Urinary bladder (tissue), 3 donors: ENCODE measurements at regions not wholly inside any gene's neighbourhood (a gene's known extent, or its start where the extent isn't known, plus 50 kb on each side); places are given as distances from the start of the nearest gene placed in this dataset.
"Not testable (repeated sequence)": the region's sequence is repeated elsewhere in the genome, so short reads cannot be mapped to it uniquely, and the experiment has no call there.

Experiments
- DNase-seq: peaks from one replicate; pipeline ENCODE4 v3.0.0-alpha.2; 2015; ENCODE audit errors: extremely low spot score
- H3K27ac ChIP-seq: one replicate; pipeline ENCODE4 v1.5.1; 2013; ENCODE audit warnings: low read depth, mild to moderate bottlenecking, moderate library complexity
- H3K36me3 ChIP-seq: one replicate; pipeline ENCODE4 v1.6.1; 2013; ENCODE audit warnings: mild to moderate bottlenecking, moderate library complexity; ENCODE audit not compliant: insufficient read depth
- H3K4me1 ChIP-seq: one replicate; pipeline ENCODE4 v1.6.1; 2013; ENCODE audit warnings: mild to moderate bottlenecking, moderate library complexity; ENCODE audit not compliant: insufficient read depth
- H3K4me3 ChIP-seq: one replicate; pipeline ENCODE4 v1.5.1; 2013; ENCODE audit warnings: low read depth, low read length
- WGBS: extraction: QIAGEN DNeasy Blood & Tissue Kit; methylation state at CpG from one replicate; pipeline ENCODE4 v1.1.7; 2013; 5-methylcytosine and 5-hydroxymethylcytosine counted together
- donor health status: healthy with polysubstance abuse.
- donor health status: healthy.

DNA sequence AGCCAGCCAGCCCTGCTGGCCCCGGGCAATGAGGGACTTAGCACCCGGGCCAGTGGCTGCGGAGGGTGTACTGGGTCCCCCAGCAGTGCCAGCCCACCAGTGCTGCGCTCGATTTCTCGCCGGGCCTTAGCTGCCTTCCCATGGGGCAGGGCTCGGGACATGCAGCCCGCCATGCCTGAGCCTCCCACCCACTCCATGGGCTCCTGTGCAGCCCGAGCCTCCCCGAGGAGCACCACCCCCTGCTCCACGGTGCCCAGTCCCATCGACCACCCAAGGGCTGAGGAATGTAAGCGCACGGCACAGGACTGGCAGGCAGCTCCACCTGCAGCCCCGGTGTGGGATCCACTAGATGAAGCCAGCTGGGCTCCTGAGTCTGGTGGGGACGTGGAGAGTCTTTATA is 72.5 kb upstream of the STARD13 start:
- not testable (repeated sequence) for H3K27ac ChIP-seq, H3K4me3 ChIP-seq, H3K36me3 ChIP-seq, H3K4me1 ChIP-seq, DNase-seq
- WGBS = 95% methylated on average over 17 of the region's 17 CpGs

- WGBS = 88% methylated on average over 2 of the region's 2 CpGs
- no peak overlapping the region for H3K27ac ChIP-seq
- no peaks in the 10 kb centered on the region for H3K36me3 ChIP-seq
- no peak for DNase-seq
- no peaks in the 10 kb centered on the region for H3K4me1 ChIP-seq
- H3K4me3 ChIP-seq = no peak overlapping the region
Observed at GRCh38 chr13:33362986-33363727, 77.6 kb upstream of the STARD13 start.

DNA sequence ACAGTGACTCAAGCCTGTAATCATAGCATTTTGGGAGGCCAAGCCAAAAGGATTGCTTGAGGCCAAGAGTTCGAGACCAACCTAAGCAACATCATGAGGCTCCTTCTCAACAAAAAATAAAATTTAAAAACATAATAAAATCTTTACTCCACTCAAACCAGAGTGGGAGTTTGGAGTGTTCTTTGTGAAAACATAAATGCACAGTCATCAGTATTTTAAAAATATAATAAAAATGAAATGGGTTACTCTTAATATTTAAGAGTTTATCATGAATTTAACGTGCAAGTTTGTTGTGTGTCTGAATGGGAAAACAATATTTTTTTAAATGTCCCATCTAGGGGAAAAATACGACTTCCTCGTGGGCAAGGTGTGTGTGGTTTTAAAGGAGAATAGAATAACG is 78.6 kb upstream of the STARD13 start:
- WGBS = 95% methylated on average over 5 of the region's 5 CpGs
- Histone ChIP-seq H3K4me3 (no peak overlapping the region), H3K27ac (no peak overlapping the region)

DNA sequence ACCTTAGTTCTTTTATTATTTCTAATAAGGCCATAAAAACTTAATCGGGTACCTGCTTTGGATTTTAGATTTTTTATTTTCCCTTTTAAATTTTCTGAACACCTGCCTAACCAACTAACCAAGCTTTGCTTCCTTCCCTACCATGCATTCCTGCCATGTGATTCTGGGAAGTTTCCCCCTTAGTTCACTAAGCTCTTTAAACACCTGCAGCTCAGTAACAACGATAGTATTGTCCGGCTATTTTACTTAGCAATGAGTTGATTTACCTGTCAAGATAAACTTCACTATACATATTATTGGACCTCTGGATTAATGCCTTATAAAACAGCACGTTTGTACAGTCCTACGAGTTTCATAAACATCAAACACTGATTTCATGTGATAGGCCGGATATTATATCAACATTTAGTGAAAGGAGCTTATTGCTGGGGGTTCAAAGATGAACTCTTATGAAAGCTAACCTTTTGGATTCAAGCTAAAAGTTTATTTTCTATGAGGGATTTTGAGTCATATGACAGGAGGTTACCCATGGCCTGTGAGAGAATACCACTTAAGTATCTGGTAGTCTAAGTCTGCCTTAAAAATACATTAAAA is 81.0 kb upstream of the STARD13 start:
- H3K4me1 ChIP-seq = no peaks in the 10 kb centered on the region
- no peak for DNase-seq
- no peak overlapping the region for H3K27ac ChIP-seq
- no peak overlapping the region for H3K4me3 ChIP-seq
- H3K36me3 ChIP-seq = no peaks in the 10 kb centered on the region
- WGBS = 56% methylated on average over 6 of the region's 6 CpGs

More for the DNA sequence above, 78.6 kb upstream of the STARD13 start:
- DNase-seq = no peak
- no peaks in the 10 kb centered on the region for H3K4me1 ChIP-seq
- no peaks in the 10 kb centered on the region for H3K36me3 ChIP-seq

DNA sequence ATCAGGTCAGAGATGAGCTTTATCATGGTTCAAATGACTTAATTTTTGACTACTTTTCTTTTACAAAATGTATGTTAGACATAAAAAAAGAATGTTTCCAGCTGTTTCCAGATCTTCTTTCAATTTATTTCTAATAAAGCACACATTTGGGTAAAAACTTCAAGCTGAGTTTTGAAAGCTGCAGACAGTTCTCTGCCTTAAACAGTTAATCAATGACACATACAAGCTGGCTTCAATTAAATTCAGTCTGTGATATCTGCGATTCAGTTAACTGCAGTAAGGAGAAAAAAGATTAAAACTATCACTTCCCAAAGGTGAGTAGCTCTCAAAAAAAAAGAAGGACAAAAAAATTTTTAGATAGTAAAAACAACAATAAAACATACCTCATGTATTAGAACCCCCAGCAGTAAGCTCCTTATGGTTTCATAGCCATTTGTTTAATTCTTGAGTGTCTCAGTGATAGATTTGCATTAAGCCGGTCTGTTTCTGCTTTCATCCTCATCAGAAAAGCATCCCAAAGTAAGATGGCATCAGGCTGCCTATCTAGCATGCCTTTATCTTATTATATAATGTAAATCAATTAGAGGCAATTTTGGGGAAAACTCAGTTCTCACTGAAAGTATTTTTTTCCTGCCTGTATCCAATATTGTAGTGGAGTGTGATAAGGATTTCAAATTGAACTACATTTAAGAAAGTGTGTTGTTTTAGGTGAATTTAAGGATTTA is 81.8 kb upstream of the STARD13 start:
- Histone ChIP-seq H3K4me3 (no peak overlapping the region), H3K36me3 (no peaks in the 10 kb centered on the region), H3K4me1 (no peaks in the 10 kb centered on the region), H3K27ac (no peak overlapping the region)
- WGBS = 80% methylated on average over 2 of the region's 2 CpGs
- DNase-seq = no peak

GRCh38 chr13:33367926-33368325 is 82.4 kb upstream of the STARD13 start:
- no peaks in the 10 kb centered on the region for H3K36me3 ChIP-seq
- DNase-seq = no peak
- H3K27ac ChIP-seq = no peak overlapping the region
- H3K4me1 ChIP-seq = no peaks in the 10 kb centered on the region
- H3K4me3 ChIP-seq = no peak overlapping the region
- WGBS = 76% methylated on average over 5 of the region's 5 CpGs

DNA sequence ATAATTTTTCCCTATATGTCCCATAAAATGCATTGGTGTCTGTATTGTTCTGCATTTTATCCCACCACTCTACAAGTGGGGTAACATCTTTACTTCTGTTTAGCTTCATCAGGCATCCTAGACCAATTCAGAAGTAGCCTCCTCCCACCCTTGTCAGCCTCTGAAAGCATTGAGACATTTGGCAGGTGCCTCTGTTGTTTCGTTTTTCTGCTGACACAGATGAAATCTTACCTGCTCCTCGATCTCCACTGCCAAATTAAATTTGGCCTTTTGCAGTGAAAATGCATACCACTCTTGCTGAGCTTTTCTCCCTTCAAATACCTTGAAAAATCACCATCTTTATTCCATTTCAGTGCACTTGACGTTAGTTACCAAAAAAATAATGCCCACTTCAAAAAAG is 83.5 kb upstream of the STARD13 start:
- no peak overlapping the region for H3K4me3 ChIP-seq
- DNase-seq = no peak
- no peak overlapping the region for H3K27ac ChIP-seq
- no peaks in the 10 kb centered on the region for H3K36me3 ChIP-seq
- no peaks in the 10 kb centered on the region for H3K4me1 ChIP-seq
- WGBS = 81% methylated on average over 3 of the region's 3 CpGs

GRCh38 chr13:33372251-33372919 is 86.8 kb upstream of the STARD13 start:
- Histone ChIP-seq H3K4me1 (no peaks in the 10 kb centered on the region), H3K36me3 (no peaks in the 10 kb centered on the region), H3K4me3 (no peak overlapping the region), H3K27ac (no peak overlapping the region)
- 73% methylated on average over 4 of the region's 4 CpGs for WGBS
- no peak for DNase-seq

- no peaks in the 10 kb centered on the region for H3K4me1 ChIP-seq
- H3K27ac ChIP-seq = no peak overlapping the region
- no peak overlapping the region for H3K4me3 ChIP-seq
- no peaks in the 10 kb centered on the region for H3K36me3 ChIP-seq
- no peak for DNase-seq
Observed at GRCh38 chr13:33373624-33374023, 88.1 kb upstream of the STARD13 start.

- Histone ChIP-seq H3K36me3 (no peaks in the 10 kb centered on the region), H3K27ac (no peak overlapping the region), H3K4me1 (no peaks in the 10 kb centered on the region), H3K4me3 (no peak overlapping the region)
- 88% methylated on average over 1 of the region's 1 CpG for WGBS
- no peak for DNase-seq
Observed at GRCh38 chr13:33375421-33375820, 89.9 kb upstream of the STARD13 start.

DNA sequence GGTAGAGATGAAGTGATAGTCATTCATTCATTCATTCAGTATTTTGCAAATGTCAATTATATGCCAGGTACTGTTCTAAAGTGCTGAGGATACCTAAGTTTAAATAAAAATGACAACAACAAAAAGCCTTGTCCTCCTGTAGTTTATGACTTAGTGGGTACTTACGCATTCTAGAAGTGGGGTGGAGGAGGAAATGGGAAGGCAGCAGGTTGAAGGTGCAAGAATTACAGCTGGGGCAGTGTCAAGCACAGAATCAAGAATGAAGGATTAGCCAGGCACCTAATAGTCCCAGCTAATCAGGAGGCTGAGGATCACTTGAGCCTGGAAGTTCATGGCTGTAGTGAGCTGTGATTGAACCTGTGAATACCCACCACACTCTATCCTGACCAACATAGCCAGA is 90.7 kb upstream of the STARD13 start:
- Histone ChIP-seq H3K4me1 (no peaks in the 10 kb centered on the region), H3K36me3 (no peaks in the 10 kb centered on the region), H3K27ac (no peak overlapping the region), H3K4me3 (no peak overlapping the region)
- no peak for DNase-seq
- WGBS = 100% methylated on average over 1 of the region's 1 CpG

- no peak overlapping the region for H3K27ac ChIP-seq
- DNase-seq = no peak
- H3K4me3 ChIP-seq = no peak overlapping the region
- 91% methylated on average over 4 of the region's 4 CpGs for WGBS
- H3K4me1 ChIP-seq = no peaks in the 10 kb centered on the region
- H3K36me3 ChIP-seq = no peaks in the 10 kb centered on the region
Observed at GRCh38 chr13:33377411-33377810, 91.9 kb upstream of the STARD13 start.

- no peak for DNase-seq
- no peaks in the 10 kb centered on the region for H3K4me1 ChIP-seq
Observed at GRCh38 chr13:33377825-33378224, 92.3 kb upstream of the STARD13 start.

DNA sequence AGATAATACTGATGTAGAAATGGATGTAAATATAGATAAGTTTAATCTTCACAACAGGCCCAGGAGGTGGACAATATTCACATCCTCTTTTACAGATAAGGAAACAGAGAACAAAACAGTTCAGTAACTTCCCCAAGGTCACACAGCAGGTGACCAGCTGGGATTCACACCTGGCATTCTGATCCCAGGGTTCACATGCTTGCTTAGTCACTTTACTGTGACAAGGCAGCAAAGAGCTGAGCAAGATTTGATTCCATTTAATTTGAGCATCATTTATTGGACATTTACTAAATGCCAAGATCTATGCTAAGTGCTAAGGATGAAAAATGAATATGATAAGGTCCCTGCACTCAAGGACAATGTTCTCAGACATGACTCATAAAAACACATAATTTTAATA is 94.1 kb upstream of the STARD13 start:
- H3K27ac ChIP-seq = no peak overlapping the region
- no peaks in the 10 kb centered on the region for H3K4me1 ChIP-seq
- no peaks in the 10 kb centered on the region for H3K36me3 ChIP-seq
- H3K4me3 ChIP-seq = no peak overlapping the region
- DNase-seq = no peak

More at GRCh38 chr13:33377825-33378224, 92.3 kb upstream of the STARD13 start:
- no peak overlapping the region for H3K4me3 ChIP-seq
- H3K27ac ChIP-seq = no peak overlapping the region
- H3K36me3 ChIP-seq = no peaks in the 10 kb centered on the region
